ENCODE measurements at regions not wholly inside any gene's neighbourhood (a gene's known extent, or its start where the extent isn't known, plus 50 kb on each side); places are given as distances from the start of the nearest gene placed in this dataset.

GRCh38 chr9:106400170-106400569 is 462.8 kb upstream of the ZNF462 start:
- no peak for DNase-seq (ENCODE audit: low read depth in 2 of 3, low spot score in 2 of 3)

- DNase-seq (ENCODE audit: low read depth in 2 of 3, low spot score in 2 of 3), result no peak
Observed at GRCh38 chr9:106400950-106401349, 462.0 kb upstream of the ZNF462 start.

GRCh38 chr9:106403081-106403480 is 459.9 kb upstream of the ZNF462 start:
- DNase-seq (ENCODE audit: low read depth in 2 of 3, low spot score in 2 of 3), result no peak

- no peak for DNase-seq (ENCODE audit: low read depth in 2 of 3, low spot score in 2 of 3)
Observed at GRCh38 chr9:106404137-106404536, 458.8 kb upstream of the ZNF462 start.

- no peak for DNase-seq (ENCODE audit: low read depth in 2 of 3, low spot score in 2 of 3)
Observed at GRCh38 chr9:106405871-106406435, 457.0 kb upstream of the ZNF462 start.

- no peak for DNase-seq (ENCODE audit: low read depth in 2 of 3, low spot score in 2 of 3)
Observed at GRCh38 chr9:106414042-106414441, 448.9 kb upstream of the ZNF462 start.

GRCh38 chr9:106417685-106418084 is 445.3 kb upstream of the ZNF462 start:
- no peak for DNase-seq (ENCODE audit: low read depth in 2 of 3, low spot score in 2 of 3)

- no peak for DNase-seq (ENCODE audit: low read depth in 2 of 3, low spot score in 2 of 3)
Observed at GRCh38 chr9:106419829-106420228, 443.1 kb upstream of the ZNF462 start.

GRCh38 chr9:106420511-106420944 is 442.4 kb upstream of the ZNF462 start:
- DNase-seq (ENCODE audit: low read depth in 2 of 3, low spot score in 2 of 3), result peak in 2 of 3 donors; percentile 94 to 97

- DNase-seq (ENCODE audit: low read depth in 2 of 3, low spot score in 2 of 3), result no peak
Observed at GRCh38 chr9:106421772-106422171, 441.2 kb upstream of the ZNF462 start.

- no peak for DNase-seq (ENCODE audit: low read depth in 2 of 3, low spot score in 2 of 3)
Observed at GRCh38 chr9:106423575-106423974, 439.4 kb upstream of the ZNF462 start.

- no peak for DNase-seq (ENCODE audit: low read depth in 2 of 3, low spot score in 2 of 3)
Observed at GRCh38 chr9:106432631-106433030, 430.3 kb upstream of the ZNF462 start.

- DNase-seq (ENCODE audit: low read depth in 2 of 3, low spot score in 2 of 3), result no peak
Observed at GRCh38 chr9:106438928-106439327, 424.0 kb upstream of the ZNF462 start.

- no peak for DNase-seq (ENCODE audit: low read depth in 2 of 3, low spot score in 2 of 3)
Observed at GRCh38 chr9:106441283-106441682, 421.7 kb upstream of the ZNF462 start.

- no peak for DNase-seq (ENCODE audit: low read depth in 2 of 3, low spot score in 2 of 3)
Observed at GRCh38 chr9:106443520-106443919, 419.4 kb upstream of the ZNF462 start.

GRCh38 chr9:106445107-106445506 is 417.9 kb upstream of the ZNF462 start:
- no peak for DNase-seq (ENCODE audit: low read depth in 2 of 3, low spot score in 2 of 3)

- DNase-seq (ENCODE audit: low read depth in 2 of 3, low spot score in 2 of 3), result no peak
Observed at GRCh38 chr9:106449336-106449927, 413.5 kb upstream of the ZNF462 start.

- DNase-seq (ENCODE audit: low read depth in 2 of 3, low spot score in 2 of 3), result no peak
Observed at GRCh38 chr9:106450549-106450948, 412.4 kb upstream of the ZNF462 start.

- DNase-seq (ENCODE audit: low read depth in 2 of 3, low spot score in 2 of 3), result no peak
Observed at GRCh38 chr9:106451223-106451622, 411.7 kb upstream of the ZNF462 start.

GRCh38 chr9:106456581-106456980 is 406.4 kb upstream of the ZNF462 start:
- DNase-seq (ENCODE audit: low read depth in 2 of 3, low spot score in 2 of 3), result no peak

GRCh38 chr9:106467113-106467864 is 395.7 kb upstream of the ZNF462 start:
- no peak for DNase-seq (ENCODE audit: low read depth in 2 of 3, low spot score in 2 of 3)

GRCh38 chr9:106467865-106468164 is 395.2 kb upstream of the ZNF462 start:
- no peak for DNase-seq (ENCODE audit: low read depth in 2 of 3, low spot score in 2 of 3)

Measured in hematopoietic multipotent progenitor cell (in vitro differentiated cells).